Motor neuron (in vitro differentiated cells): ENCODE measurements at regions not wholly inside any gene's neighbourhood (a gene's known extent, or its start where the extent isn't known, plus 50 kb on each side); places are given as distances from the start of the nearest gene placed in this dataset.

ENCODE experiments used
- ATAC-seq, 8 experiments: fragments of 200-7000 bp; cut with Tn5 transposase; replicated peaks in 6 of 8; 2 replicates each; pipeline ENCODE4 v1.8.0; 2021; ENCODE audit warnings: mild to moderate bottlenecking in 8 of 8, moderate library complexity in 8 of 8
- H3K27ac ChIP-seq, 2 donors: fragments of 250-450 bp; sonication (Bioruptor Pico); 2 replicates each; pipeline ENCODE4 v1.9.0; 2021; ENCODE audit warnings: antibody characterized with exemption in 2 of 2, mild to moderate bottlenecking in 2 of 2, moderate library complexity in 1 of 2
- H3K4me1 ChIP-seq, 2 donors: fragments of 250-450 bp; sonication (Bioruptor Pico); replicated peaks in 1 of 2; 2 replicates each; pipeline ENCODE4 v1.6.1; 2021; ENCODE audit warnings: antibody characterized with exemption in 2 of 2, mild to moderate bottlenecking in 2 of 2, moderate library complexity in 1 of 2
- H3K4me3 ChIP-seq, 5 donors: fragments of 250-450 bp; sonication (Bioruptor Pico); 2 replicates each; pipeline ENCODE4 v1.9.0; 2021; ENCODE audit warnings: antibody characterized with exemption in 5 of 5, mild to moderate bottlenecking in 5 of 5, moderate library complexity in 4 of 5
- WGBS, 10 experiments: fragments of 450-650 bp; shearing (Covaris generic); methylation state at CpG; one replicate each; pipeline ENCODE4 v1.0.0; 2022; 5-methylcytosine and 5-hydroxymethylcytosine counted together
- in situ Hi-C, 9 experiments: fragments of 400-800 bp; cut with MboI; loops; one replicate each; pipeline ENCODE4 v1.15.0; 2021; ENCODE audit warnings: low sequenced_read_pairs in 9 of 9, low pct_unique_long_range_greater_than_20kb in 2 of 9; ENCODE audit not compliant: unreplicated experiment in 9 of 9

DNA sequence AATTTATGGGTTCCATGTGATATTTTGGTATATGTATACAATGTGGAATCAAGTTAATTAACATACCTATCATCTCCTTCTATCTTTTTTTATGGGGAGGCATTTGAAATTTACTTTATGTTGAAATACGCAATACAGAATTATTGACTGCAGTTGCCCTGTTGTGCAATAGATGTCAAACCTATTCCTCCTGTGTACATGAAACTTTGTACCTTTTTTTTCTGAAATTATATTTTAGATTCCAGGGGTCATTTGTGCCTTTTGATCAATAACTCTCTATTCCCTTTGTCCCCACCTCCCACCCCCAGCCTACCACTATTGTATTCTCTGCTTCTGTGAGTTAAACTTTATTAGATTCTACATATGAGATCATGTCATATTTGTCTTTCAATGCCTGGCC is 369.9 kb downstream of the FSIP2 start:
- WGBS, 10 experiments, result 50 to 100% (median 100%) methylated on average over 1 of the region's 1 CpG; no CpG with 5 or more reads in 3 of the 10 experiments
- in situ Hi-C loops, result no loop called here
- Histone ChIP-seq H3K4me3 (no peak overlapping the region), H3K4me1 (no peaks in the 10 kb centered on the region), H3K27ac (no peak overlapping the region)
- ATAC-seq, result no peak

DNA sequence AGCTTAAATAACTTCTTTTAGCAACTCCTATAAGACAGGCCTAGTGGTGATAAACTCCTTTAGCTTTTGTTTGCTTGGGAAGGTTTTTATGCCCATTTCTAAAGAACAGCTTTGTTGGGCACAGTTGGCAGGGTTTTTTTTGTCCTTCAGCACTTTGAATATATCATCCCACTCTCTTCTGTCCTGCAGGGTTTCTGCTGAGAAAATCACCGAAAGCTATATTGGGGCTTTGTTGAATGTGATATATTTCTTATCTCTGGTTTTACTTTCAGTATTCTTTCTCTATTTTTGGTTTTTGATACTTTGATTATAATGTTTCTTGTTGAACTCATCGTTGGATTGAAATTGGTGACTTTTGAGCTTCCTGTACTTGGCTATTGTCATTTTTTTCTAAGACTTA is 372.8 kb upstream of the ZC3H15 start:
- no peak for ATAC-seq
- Histone ChIP-seq H3K4me3 (no peak overlapping the region), H3K4me1 (no peaks in the 10 kb centered on the region), H3K27ac (no peak overlapping the region)
- in situ Hi-C loops, result no loop called here
- WGBS, 10 experiments, result 84 to 100% (median 100%) methylated on average over 2 of the region's 2 CpGs; no CpG with 5 or more reads in 1 of the 10 experiments

DNA sequence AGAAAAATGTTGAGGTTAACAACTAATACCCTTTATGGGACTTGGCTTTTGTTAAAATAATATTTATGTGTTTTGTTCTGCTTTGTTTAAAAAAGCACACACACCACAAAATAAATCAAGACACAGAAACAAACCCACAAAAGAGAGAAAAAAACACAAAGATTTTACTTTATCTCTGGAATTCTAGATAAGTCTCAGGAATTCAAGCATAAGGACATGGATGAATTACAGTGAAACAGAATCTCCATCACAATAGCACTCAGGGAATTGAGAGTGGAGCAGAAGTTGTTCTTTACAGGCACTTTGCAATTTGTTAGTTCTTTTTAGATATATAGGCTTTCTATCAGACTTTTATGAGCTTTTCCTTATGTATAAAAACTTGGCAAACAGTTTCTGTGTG is 360.9 kb upstream of the ZC3H15 start:
- in situ Hi-C loops, result no loop called here
- Histone ChIP-seq H3K27ac (no peak overlapping the region), H3K4me1 (peaks cover 20 to 23% of the 10 kb centered on the region in 2 donors), H3K4me3 (no peak overlapping the region)
- peak in 1 of 8 experiments; percentile 30 for ATAC-seq

DNA sequence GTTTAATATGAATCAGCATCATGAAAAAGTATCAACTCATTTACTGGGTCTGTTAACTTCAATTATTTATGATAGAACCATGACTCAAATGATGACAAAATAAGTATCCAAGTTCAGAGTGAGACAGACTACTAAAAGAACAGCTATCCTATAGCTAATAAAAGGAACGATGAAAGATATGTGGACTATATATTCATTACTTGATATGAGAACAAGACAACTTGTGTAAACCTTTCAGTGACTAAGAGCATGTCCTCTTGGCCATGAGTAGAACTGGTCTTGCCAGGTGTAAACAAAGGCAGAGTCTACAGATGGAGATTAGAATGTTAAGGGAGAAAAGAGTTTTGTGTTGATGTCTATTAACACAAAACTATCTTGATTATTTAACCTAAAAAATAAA is 360.4 kb upstream of the ZC3H15 start:
- in situ Hi-C loops, result no loop called here
- Histone ChIP-seq H3K4me3 (no peak overlapping the region), H3K4me1 (peaks cover 24 to 27% of the 10 kb centered on the region in 2 donors), H3K27ac (no peak overlapping the region)
- ATAC-seq, result no peak
- WGBS, 10 experiments, result 38 to 100% (median 89%) methylated on average over 1 of the region's 1 CpG; no CpG with 5 or more reads in 2 of the 10 experiments

DNA sequence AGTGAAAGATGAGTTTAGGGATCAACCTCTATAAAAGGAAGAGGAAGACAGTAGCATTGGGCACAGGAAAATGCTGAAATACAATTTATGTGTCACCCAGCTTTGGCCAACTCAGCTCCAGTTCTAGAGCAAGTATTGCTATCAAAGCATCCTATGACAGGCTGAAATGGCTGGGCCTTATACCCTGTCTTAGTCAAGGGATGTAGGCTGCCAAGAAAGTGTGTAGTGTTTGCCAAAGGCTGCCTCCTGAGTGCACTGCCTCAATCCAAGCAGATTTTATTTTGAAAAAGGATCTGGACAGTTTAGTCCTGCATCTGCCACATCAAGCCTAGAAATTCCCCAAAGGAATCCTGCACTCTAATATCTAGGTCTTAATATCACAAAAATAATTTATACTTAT is 359.9 kb upstream of the ZC3H15 start:
- ATAC-seq, result no peak
- Histone ChIP-seq H3K27ac (no peak overlapping the region), H3K4me1 (peaks cover 26 to 31% of the 10 kb centered on the region in 2 donors), H3K4me3 (no peak overlapping the region)
- in situ Hi-C loops, result no loop called here

DNA sequence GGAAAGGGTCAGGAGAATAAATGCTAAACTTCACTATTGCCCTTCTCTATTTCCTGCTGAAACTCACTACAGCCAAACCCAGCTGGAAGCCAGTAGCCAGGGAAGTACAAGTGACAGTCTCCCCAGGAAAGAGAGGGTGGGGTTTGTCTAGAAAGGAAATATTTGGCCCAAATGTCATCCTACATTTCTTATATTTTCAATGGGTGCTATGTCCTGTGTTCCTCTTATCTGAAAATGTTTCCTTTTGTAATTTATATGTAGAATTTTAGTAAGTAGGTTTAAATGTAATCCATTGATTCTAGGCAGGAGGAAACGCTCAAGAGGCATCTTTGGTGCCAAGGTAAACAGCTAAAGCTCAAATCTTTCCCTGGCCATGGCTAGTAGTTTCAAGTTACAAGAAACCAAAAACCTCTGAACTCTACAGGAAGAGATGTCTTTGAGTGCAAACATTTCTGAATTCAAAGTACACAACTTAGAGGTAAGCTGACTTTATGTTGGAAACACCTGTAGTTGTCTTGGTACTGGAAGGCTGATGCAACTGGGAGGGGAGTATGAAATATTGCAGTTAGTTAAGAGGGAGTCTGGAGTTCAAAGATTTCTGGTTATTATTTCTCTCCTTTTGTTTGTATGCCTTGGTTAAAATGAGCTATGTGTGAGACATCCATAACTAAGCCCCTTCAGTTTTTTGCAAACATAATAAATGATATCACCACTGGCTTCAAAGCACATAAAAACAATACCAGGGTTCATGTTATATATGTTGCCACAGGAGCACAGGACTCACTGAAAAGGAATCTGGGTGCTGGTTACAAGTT is 356.1 kb upstream of the ZC3H15 start:
- ATAC-seq, result peak in 3 of 8 experiments; percentile 9 to 27 (median 18)
- Histone ChIP-seq H3K27ac (no peak overlapping the region), H3K4me1 (peaks cover 32 to 37% of the 10 kb centered on the region in 2 donors), H3K4me3 (no peak overlapping the region)
- in situ Hi-C loops, result no loop called here
- WGBS, 10 experiments, result 63 to 100% (median 79%) methylated on average over 1 of the region's 1 CpG; no CpG with 5 or more reads in 6 of the 10 experiments

DNA sequence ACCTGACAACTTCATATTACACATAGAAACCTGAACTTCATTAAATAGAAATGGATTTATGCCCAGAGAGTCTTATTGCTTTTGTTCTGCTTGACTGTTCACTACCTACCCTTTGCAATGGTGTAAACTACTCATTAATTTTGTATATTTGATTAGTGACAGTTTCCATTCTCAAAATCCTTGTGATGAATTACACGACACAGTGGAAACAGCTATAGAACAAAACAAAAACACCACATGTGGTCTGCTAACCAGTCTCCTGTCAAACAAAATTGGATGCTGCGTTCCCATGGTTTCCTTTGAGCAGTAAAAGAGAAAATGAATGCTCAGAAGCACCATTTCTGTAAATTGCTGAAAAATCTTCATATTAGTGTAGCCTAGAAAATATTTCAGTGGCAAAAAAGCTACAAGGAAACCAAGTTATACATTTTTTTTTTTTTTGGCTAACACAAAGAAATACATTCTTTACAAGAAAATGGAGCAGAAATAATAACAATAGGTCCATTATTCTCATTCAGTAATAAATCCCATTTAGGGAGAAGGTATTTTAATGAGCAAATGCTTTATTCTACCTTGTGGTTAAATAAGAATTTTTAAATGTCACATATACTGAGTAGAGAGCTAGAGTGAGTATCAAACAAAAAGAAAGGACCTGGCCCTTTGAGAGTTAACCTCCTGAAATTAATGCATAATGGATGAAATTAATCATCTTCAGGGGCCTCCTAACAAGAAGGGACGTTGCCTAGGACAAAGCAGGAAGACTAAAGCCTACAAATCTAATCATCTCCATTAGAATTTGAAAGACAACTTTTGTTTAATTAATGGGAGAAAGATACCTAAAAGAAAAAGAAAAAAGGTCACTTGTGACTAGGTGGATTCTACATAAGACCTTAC is 355.1 kb upstream of the ZC3H15 start:
- Histone ChIP-seq H3K4me1 (peaks cover 34 to 35% of the 10 kb centered on the region in 2 donors), H3K27ac (peak overlapping the region in 1 of 2 donors; percentile 51), H3K4me3 (no peak overlapping the region)
- peak in 5 of 8 experiments; percentile 61 to 76 (median 65) for ATAC-seq
- WGBS, 10 experiments, result 0 to 56% (median 14%) methylated on average over 1 to 3 of the region's 3 CpGs; no CpG with 5 or more reads in 1 of the 10 experiments
- in situ Hi-C loops, result no loop called here

DNA sequence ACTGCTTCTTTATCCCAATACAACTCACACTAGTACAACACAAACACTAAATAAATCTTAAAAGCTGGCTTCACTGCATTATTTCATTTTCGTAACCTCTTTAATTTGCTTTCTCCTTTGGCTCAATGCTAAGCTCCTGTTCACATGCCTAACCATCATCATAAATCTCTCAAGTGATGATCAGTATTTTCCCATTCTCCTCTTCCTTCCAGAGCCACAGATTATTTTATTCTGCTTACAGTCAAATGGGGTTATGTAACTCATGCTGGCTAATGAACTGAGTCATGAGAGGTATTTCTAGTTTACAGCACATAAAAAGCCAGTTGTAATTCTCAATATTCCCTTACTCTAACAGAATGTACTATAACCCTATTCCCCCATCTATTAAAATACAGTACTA is 350.4 kb upstream of the ZC3H15 start:
- Histone ChIP-seq H3K27ac (no peak overlapping the region), H3K4me1 (peaks cover 21 to 22% of the 10 kb centered on the region in 2 donors), H3K4me3 (no peak overlapping the region)
- in situ Hi-C loops, result no loop called here
- 0 to 89% (median 73%) methylated on average over 1 of the region's 1 CpG; no CpG with 5 or more reads in 6 of the 10 experiments for WGBS, 10 experiments
- peak in 6 of 8 experiments; percentile 39 to 86 (median 83) for ATAC-seq

DNA sequence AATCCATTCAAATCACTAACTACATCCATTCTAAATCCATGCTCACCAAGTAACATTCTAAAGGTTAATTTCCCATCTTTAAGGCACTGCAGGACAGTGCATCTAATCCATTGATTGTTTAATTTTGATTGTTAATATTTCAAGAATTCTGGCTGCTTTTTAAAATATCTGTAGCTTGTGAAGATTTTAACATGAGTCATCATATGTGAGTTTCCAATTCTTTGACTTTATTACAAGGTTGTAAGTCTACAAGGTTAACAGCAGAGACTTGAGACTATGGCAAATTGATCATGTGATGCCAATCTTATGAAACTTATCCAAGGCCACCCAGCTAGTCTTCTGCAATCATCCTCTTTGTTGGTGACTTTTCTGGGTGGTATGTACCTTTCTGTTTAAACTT is 349.2 kb upstream of the ZC3H15 start:
- peaks cover 14 to 15% of the 10 kb centered on the region in 2 donors for H3K4me1 ChIP-seq
- ATAC-seq, result no peak
- in situ Hi-C loops, result no loop called here
- no peak overlapping the region for H3K27ac ChIP-seq
- no peak overlapping the region for H3K4me3 ChIP-seq

DNA sequence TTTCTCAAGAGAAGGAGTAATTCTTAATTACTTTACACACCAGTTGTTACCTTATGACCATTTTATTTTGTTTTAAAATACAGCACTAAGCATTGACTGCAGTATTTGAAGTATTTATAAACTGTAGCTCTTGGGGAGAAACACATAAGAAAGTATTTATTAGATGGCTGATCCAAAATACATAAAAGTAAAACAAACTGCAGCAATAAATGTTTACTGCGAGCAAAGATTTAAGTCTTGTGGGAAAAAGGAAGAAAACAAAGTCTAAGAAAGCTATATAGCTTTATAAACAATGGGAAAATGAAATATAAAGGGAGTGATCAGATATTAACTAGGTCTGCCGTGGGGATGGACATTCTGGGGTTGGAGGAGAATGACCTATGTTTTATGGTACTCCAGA is 347.2 kb upstream of the ZC3H15 start:
- in situ Hi-C loops, result no loop called here
- H3K27ac ChIP-seq, result no peak overlapping the region
- no peak overlapping the region for H3K4me3 ChIP-seq
- H3K4me1 ChIP-seq, result peaks cover 13% of the 10 kb centered on the region in 2 donors
- ATAC-seq, result no peak
- 9 to 93% (median 71%) methylated on average over 1 to 2 of the region's 2 CpGs for WGBS, 10 experiments

DNA sequence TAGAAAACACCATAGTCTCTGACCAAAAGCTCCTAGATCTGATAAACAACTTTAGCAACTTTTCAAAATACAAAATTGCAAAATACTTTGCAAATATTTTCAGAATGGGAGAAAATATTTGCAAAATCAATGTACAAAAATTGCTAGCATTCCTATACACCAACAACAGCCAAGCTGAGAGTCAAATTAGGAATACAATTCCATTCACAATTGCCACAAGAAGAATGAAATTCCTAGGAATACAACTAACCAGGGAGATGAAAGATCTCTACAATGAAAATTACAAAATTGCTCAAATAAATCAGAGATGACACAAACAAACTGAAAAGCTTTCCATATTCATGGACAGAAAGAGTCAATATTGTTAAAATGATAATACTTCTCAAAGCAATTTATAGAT is 327.0 kb upstream of the ZC3H15 start:
- Histone ChIP-seq H3K27ac (no peak overlapping the region), H3K4me1 (no peaks in the 10 kb centered on the region), H3K4me3 (no peak overlapping the region)
- no peak for ATAC-seq
- in situ Hi-C loops, result no loop called here

DNA sequence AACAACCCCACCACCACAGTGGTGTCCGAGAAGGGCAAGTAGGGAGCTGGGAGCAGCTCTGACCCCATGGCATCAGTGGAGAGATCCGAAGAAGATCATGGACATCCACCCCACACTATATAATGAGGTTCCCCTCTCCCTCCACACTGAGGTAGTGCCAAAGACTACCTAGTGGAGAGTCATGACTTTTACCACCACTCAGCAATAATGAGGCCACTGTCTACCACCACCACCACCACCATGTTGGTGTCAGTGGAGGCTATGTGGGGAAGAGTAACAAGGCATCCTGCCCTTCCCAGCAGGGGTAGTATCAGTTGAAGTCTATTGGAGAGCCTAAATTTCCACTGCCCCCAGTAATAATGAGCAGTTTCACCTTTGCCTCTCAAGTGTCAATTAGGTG is 321.7 kb upstream of the ZC3H15 start:
- ATAC-seq, result no peak
- 100% methylated on average over 1 to 2 of the region's 2 CpGs; no CpG with 5 or more reads in 8 of the 10 experiments for WGBS, 10 experiments
- in situ Hi-C loops, result no loop called here
- Histone ChIP-seq H3K4me1 (no peaks in the 10 kb centered on the region), H3K27ac (no peak overlapping the region), H3K4me3 (no peak overlapping the region)

DNA sequence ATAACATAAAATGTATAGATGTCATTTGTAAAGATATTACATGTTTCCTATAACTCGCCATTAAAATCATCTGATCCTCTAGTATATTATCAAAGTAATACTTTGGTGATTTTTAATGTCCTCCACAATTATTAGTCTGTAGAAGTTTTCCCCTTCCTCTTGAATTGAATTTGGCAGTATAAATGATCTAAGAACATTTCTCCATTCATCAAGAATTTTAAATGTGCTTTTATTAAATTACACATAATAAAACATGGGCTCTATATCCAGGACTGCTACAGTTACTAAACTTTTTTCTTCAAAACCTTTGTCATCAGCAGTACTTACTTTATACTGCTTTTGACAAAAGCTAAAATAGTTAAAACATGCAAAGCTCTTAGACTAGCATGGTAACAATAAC is 315.4 kb upstream of the ZC3H15 start:
- no peak overlapping the region for H3K4me3 ChIP-seq
- in situ Hi-C loops, result no loop called here
- no peak for ATAC-seq
- no peaks in the 10 kb centered on the region for H3K4me1 ChIP-seq
- H3K27ac ChIP-seq, result no peak overlapping the region
- 50 to 100% (median 90%) methylated on average over 1 of the region's 1 CpG; no CpG with 5 or more reads in 1 of the 10 experiments for WGBS, 10 experiments
